Pancreas (tissue), 10 donors: ENCODE measurements at regions not wholly inside any gene's neighbourhood (a gene's known extent, or its start where the extent isn't known, plus 50 kb on each side); places are given as distances from the start of the nearest gene placed in this dataset.

Experiments
- ATAC-seq, 4 donors: fragments of 200-7000 bp; cut with Tn5 transposase; one replicate each; pipeline versions ENCODE4 v1.8.0 to v1.9.1; 2020; ENCODE audit warnings: mild to moderate bottlenecking in 4 of 4, moderate library complexity in 4 of 4
- DNase-seq, 6 donors: peaks; one replicate each; pipeline ENCODE4 v3.0.0-alpha.2; 2020
- FAIRE-seq: peaks from 2 replicates; lab custom pipeline; 2012; peaks lifted over from hg19 to GRCh38; lab: Jason Lieb, UNC
- H3K27ac ChIP-seq, 4 donors: fragments of 200-600 bp; sonication (generic); 1 replicate in 3 of 4; 2 replicates in 1 of 4; pipeline versions ENCODE4 v1.5.0 to v1.8.0; 2020
- H3K27me3 ChIP-seq, 4 donors: fragments of 200-600 bp; one replicate each; pipeline ENCODE4 v1.8.0; 2021
- H3K36me3 ChIP-seq, 3 donors: fragments of 200-600 bp; sonication (generic) in 1 of 3; one replicate each; pipeline versions ENCODE4 v1.5.0 to v1.8.0; 2020 to 2021
- H3K4me1 ChIP-seq, 3 donors: fragments of 200-600 bp; one replicate each; pipeline ENCODE4 v1.8.0; 2021
- H3K4me3 ChIP-seq, 4 donors: fragments of 200-600 bp; sonication (generic) in 2 of 4; one replicate each; pipeline versions ENCODE4 v1.5.0 to v1.8.0; 2020 to 2021
- H3K9me3 ChIP-seq, 4 donors: fragments of 200-600 bp; one replicate each; pipeline ENCODE4 v1.8.0; 2021
- WGBS, 2 donors: extraction: QIAGEN DNeasy Blood & Tissue Kit; methylation state at CpG; one replicate each; pipeline ENCODE4 v1.1.7; 2013; 5-methylcytosine and 5-hydroxymethylcytosine counted together
- intact Hi-C, 3 donors: fragments of 100-400 bp; cut with DNase I; formaldehyde crosslinking; loops; one replicate each; pipeline versions ENCODE4 v1.11.1 to v1.14.2; 2022
- TF ChIP-seq, protein P1 (sequence below), 4 donors: fragments of 200-600 bp; sonication (generic) in 3 of 4; IDR thresholded peaks; one replicate each; pipeline versions ENCODE4 v1.5.0 to v1.8.0; 2021; ENCODE audit warnings: antibody characterized with exemption in 4 of 4
- donor health status: healthy with polysubstance abuse.
- donor health status: DM: no; HTN: no; CAD: no; lungs with moderate emphysema.
- donor health status: DM: no; HTN: no; CAD: no.
- donor health status: control.
- donor health status: control.
- donor health status: Bipolar disorder and iron deficiency.
- donor health status: DM: yes; HTN: yes; CAD: no.
- donor health status: DM: no; HTN: no; CAD: no.
- donor health status: DM: no; HTN: no; CAD: no.
- donor health status: DM: yes; HTN: yes; CAD: no.

DNA sequence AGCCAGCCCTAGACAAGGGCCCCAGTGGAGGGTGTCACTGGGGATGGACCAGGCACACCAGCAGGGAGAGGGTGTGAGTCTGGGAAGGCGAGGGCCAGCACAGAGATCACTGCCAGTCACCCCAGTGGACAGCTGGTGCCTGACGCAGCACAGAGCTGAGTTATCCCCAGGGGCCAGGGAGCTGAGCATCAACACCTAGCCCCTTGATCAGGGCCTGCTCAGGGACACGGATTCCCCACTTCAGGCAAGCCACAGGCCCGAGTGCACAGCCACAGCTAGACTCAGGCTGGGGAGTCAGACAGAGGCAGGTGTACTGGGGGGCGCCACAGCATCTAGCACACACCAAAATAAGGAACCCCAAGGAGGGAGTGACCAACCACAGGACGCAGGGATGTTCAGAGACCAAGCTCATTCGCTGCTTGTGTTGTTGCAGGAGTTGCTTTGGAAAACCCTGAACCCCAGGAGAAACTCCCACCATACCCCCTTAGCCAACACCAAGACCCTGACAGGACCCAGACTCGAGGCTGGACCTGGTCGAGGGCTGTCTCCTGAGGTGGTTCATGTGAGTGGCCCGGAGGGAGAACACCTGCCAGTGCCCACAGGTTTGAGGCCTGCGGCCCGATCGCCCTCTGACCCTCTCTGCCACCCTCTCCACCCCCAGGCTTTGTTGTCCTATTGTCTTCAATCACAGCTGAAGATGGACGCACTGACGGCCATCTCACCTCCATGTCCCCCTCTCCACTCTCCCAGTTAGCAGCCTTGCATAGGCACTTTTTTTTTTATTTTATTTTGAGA, 146.8 kb downstream of the TPRA1 start:
- Histone ChIP-seq H3K27ac (no peak overlapping the region), H3K9me3 (no peaks in the 10 kb centered on the region), H3K27me3 (no peaks in the 10 kb centered on the region), H3K4me3 (no peak overlapping the region), H3K36me3 (no peaks in the 10 kb centered on the region), H3K4me1 (no peaks in the 10 kb centered on the region)
- FAIRE-seq (no peak), DNase-seq (peak in 1 of 6 donors; percentile 26), ATAC-seq (no peak)
- TF ChIP-seq, protein P1, sequence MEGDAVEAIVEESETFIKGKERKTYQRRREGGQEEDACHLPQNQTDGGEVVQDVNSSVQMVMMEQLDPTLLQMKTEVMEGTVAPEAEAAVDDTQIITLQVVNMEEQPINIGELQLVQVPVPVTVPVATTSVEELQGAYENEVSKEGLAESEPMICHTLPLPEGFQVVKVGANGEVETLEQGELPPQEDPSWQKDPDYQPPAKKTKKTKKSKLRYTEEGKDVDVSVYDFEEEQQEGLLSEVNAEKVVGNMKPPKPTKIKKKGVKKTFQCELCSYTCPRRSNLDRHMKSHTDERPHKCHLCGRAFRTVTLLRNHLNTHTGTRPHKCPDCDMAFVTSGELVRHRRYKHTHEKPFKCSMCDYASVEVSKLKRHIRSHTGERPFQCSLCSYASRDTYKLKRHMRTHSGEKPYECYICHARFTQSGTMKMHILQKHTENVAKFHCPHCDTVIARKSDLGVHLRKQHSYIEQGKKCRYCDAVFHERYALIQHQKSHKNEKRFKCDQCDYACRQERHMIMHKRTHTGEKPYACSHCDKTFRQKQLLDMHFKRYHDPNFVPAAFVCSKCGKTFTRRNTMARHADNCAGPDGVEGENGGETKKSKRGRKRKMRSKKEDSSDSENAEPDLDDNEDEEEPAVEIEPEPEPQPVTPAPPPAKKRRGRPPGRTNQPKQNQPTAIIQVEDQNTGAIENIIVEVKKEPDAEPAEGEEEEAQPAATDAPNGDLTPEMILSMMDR (IDR thresholded peaks at IDR 0.05) = no peak
- intact Hi-C loops = no loop called here
- WGBS, 2 donors = 77 to 83% methylated on average over 15 of the region's 15 CpGs

GRCh38 chr3:127442506-127442905, 148.0 kb downstream of the TPRA1 start:
- WGBS, 2 donors = 72 to 83% methylated on average over 5 of the region's 5 CpGs
- Histone ChIP-seq H3K27me3 (no peaks in the 10 kb centered on the region), H3K36me3 (no peaks in the 10 kb centered on the region), H3K4me1 (no peaks in the 10 kb centered on the region), H3K9me3 (no peaks in the 10 kb centered on the region), H3K27ac (no peak overlapping the region), H3K4me3 (no peak overlapping the region)
- peak in 1 of 6 donors; percentile 19 for DNase-seq
- TF ChIP-seq, protein P1 (IDR thresholded peaks at IDR 0.05) = no peak
- intact Hi-C loops = no loop called here
- no peak for FAIRE-seq
- ATAC-seq = no peak

- FAIRE-seq (no peak), ATAC-seq (no peak), DNase-seq (peak in 1 of 6 donors; percentile 7)
- intact Hi-C loops = no loop called here
- Histone ChIP-seq H3K4me1 (no peaks in the 10 kb centered on the region), H3K36me3 (no peaks in the 10 kb centered on the region), H3K27me3 (no peaks in the 10 kb centered on the region), H3K27ac (no peak overlapping the region), H3K9me3 (no peaks in the 10 kb centered on the region), H3K4me3 (no peak overlapping the region)
- TF ChIP-seq, protein P1 (IDR thresholded peaks at IDR 0.05) = no peak
- WGBS, 2 donors = 74 to 77% methylated on average over 9 of the region's 9 CpGs
Measured at GRCh38 chr3:127441764-127442163, 148.8 kb downstream of the TPRA1 start.

DNA sequence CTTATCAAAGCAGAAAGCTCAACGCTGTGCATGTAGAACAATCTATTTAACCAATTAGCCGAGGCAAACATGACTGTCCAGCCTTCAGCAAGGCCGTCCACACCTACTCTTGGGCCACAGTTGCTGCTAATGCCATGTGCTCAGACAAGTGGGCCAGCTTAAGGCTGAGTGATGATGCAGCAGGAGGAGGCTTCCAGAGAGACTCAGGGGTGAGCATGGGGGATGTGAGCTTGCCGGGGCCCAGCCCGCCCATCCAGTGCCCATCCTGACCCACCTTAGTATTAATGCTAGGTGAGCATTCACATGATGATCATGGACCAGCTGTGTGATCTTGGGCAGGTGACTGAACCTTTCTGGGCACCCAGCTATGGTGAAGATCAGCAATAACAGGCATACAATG, 150.1 kb downstream of the TPRA1 start:
- Histone ChIP-seq H3K27me3 (no peaks in the 10 kb centered on the region), H3K9me3 (no peaks in the 10 kb centered on the region), H3K27ac (no peak overlapping the region), H3K4me3 (no peak overlapping the region), H3K36me3 (no peaks in the 10 kb centered on the region), H3K4me1 (no peaks in the 10 kb centered on the region)
- ATAC-seq = no peak
- intact Hi-C loops = no loop called here
- TF ChIP-seq, protein P1 (IDR thresholded peaks at IDR 0.05) = no peak
- WGBS, 2 donors = 86 to 93% methylated on average over 5 of the region's 5 CpGs
- peak in 1 of 6 donors; percentile 6 for DNase-seq
- FAIRE-seq = no peak

GRCh38 chr3:127439621-127440020, 150.9 kb downstream of the TPRA1 start:
- TF ChIP-seq, protein P1 (IDR thresholded peaks at IDR 0.05) = no peak
- DNase-seq (peak in 1 of 6 donors; percentile 5), FAIRE-seq (no peak), ATAC-seq (no peak)
- intact Hi-C loops = no loop called here
- Histone ChIP-seq H3K4me3 (no peak overlapping the region), H3K4me1 (no peaks in the 10 kb centered on the region), H3K9me3 (no peaks in the 10 kb centered on the region), H3K36me3 (no peaks in the 10 kb centered on the region), H3K27ac (no peak overlapping the region), H3K27me3 (no peaks in the 10 kb centered on the region)
- 77 to 84% methylated on average over 5 of the region's 5 CpGs for WGBS, 2 donors
